GM21825 (cell line): ENCODE measurements at regions not wholly inside any gene's neighbourhood (a gene's known extent, or its start where the extent isn't known, plus 50 kb on each side); places are given as distances from the start of the nearest gene placed in this dataset.
"Not testable (repeated sequence)": the region's sequence is repeated elsewhere in the genome, so short reads cannot be mapped to it uniquely, and the experiment has no call there.

ENCODE experiments used
- ATAC-seq: cut with Tn5 transposase; IDR thresholded peaks from one replicate; pipeline ENCODE4 v1.9.1; 2021; ENCODE audit warnings: mild to moderate bottlenecking, moderate library complexity; ENCODE audit not compliant: unreplicated experiment

GRCh38 chr3:157589211-157589610 lies 86.0 kb upstream of the VEPH1 start:
- no peak for ATAC-seq

GRCh38 chr3:157588386-157589060 lies 85.3 kb upstream of the VEPH1 start:
- ATAC-seq, result no peak

GRCh38 chr3:157586293-157586692 lies 83.1 kb upstream of the VEPH1 start:
- ATAC-seq, result no peak

GRCh38 chr3:157585386-157585785 lies 82.2 kb upstream of the VEPH1 start:
- ATAC-seq, result no peak

- ATAC-seq, result no peak
Measured at GRCh38 chr3:157582637-157582973, 79.4 kb upstream of the VEPH1 start.

- not testable (repeated sequence) for ATAC-seq
Measured at GRCh38 chr3:157581956-157582636, 78.9 kb upstream of the VEPH1 start.

- ATAC-seq, result no peak
Measured at GRCh38 chr3:157581371-157581770, 78.2 kb upstream of the VEPH1 start.

GRCh38 chr3:157578181-157578580 lies 75.0 kb upstream of the VEPH1 start:
- ATAC-seq, result no peak

GRCh38 chr3:157574531-157574930 lies 71.3 kb upstream of the VEPH1 start:
- no peak for ATAC-seq

GRCh38 chr3:157573780-157574378 lies 70.7 kb upstream of the VEPH1 start:
- no peak for ATAC-seq

- no peak for ATAC-seq
Measured at GRCh38 chr3:157573281-157573680, 70.1 kb upstream of the VEPH1 start.

GRCh38 chr3:157572559-157573270 lies 69.5 kb upstream of the VEPH1 start:
- no peak for ATAC-seq

GRCh38 chr3:157566596-157566995 lies 63.4 kb upstream of the VEPH1 start:
- ATAC-seq, result no peak

GRCh38 chr3:157559401-157559800 lies 56.2 kb upstream of the VEPH1 start:
- no peak for ATAC-seq
